HepG2 (cell line): ENCODE measurements at regions not wholly inside any gene's neighbourhood (a gene's known extent, or its start where the extent isn't known, plus 50 kb on each side); places are given as distances from the start of the nearest gene placed in this dataset.

Experiments
- BRD4 ChIP-seq: sonication (generic); formaldehyde crosslinking; IDR thresholded peaks from 2 replicates; pipeline ENCODE4 v1.4.0; 2020; ENCODE audit warnings: missing genetic modification reagents
- EZH2 ChIP-seq: conservative IDR thresholded peaks from 2 replicates; pipeline ENCODE4 v1.6.1; 2012; ENCODE audit warnings: mild to moderate bottlenecking, low read depth, low read length, moderate library complexity
- FOXM1 ChIP-seq: sonication (generic); formaldehyde crosslinking; IDR thresholded peaks from 2 replicates; pipeline ENCODE4 v1.5.0; 2020; ENCODE audit warnings: missing genetic modification reagents
- HMGA1 ChIP-seq: sonication (generic); formaldehyde crosslinking; conservative IDR thresholded peaks from 2 replicates; pipeline ENCODE4 v1.4.0; 2020; ENCODE audit warnings: missing genetic modification reagents
- MAFF ChIP-seq: IDR thresholded peaks from 2 replicates; pipeline ENCODE4 v1.6.1; 2011; ENCODE audit warnings: low read depth, low read length, improper control_type of control experiment
- MBD4 ChIP-seq: IDR thresholded peaks from 2 replicates; pipeline ENCODE4 v1.6.1; 2012; ENCODE audit warnings: low read length, inconsistent platforms, borderline replicate concordance
- MXI1 ChIP-seq: IDR thresholded peaks from 3 replicates; pipeline ENCODE4 v1.6.1; 2012; ENCODE audit warnings: low read depth, low read length, inconsistent platforms, borderline replicate concordance
- PATZ1 ChIP-seq: sonication (generic); formaldehyde crosslinking; IDR thresholded peaks from 2 replicates; pipeline ENCODE4 v1.4.0; 2020; ENCODE audit warnings: missing genetic modification reagents
- TF ChIP-seq, protein P1 (sequence below): sonication (generic); formaldehyde crosslinking; IDR thresholded peaks from 2 replicates; pipeline ENCODE4 v1.5.0; 2020; ENCODE audit warnings: mild to moderate bottlenecking, missing genetic modification reagents, moderate library complexity
- TF ChIP-seq, protein P2 (sequence below), 2 experiments: IDR thresholded peaks; 2 replicates each; pipeline ENCODE4 v1.6.1; 2011 to 2012; ENCODE audit warnings: low read length in 2 of 2, borderline replicate concordance in 1 of 2, low read depth in 1 of 2, mild to moderate bottlenecking in 1 of 2, moderate library complexity in 1 of 2

DNA sequence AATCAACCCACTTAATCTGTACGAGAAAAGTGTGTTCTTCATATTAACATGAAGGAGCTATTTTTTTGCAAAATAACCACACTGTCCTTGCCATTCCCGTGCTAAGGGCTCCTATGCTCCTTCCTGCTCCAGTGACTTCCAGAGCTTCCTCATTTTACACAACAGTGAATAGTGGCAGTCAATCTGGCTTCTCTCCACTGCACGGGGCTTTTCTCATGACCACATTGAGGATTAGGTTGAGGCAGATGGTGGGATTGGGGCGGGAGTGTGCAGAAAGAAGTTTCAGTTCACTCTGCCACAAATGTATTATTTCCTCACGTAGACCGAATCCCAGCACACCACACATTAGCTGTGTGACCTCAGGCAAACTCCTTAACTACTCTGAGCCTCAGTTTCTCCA is 235.1 kb downstream of the ARHGAP12 start:
- TF ChIP-seq, protein P1, sequence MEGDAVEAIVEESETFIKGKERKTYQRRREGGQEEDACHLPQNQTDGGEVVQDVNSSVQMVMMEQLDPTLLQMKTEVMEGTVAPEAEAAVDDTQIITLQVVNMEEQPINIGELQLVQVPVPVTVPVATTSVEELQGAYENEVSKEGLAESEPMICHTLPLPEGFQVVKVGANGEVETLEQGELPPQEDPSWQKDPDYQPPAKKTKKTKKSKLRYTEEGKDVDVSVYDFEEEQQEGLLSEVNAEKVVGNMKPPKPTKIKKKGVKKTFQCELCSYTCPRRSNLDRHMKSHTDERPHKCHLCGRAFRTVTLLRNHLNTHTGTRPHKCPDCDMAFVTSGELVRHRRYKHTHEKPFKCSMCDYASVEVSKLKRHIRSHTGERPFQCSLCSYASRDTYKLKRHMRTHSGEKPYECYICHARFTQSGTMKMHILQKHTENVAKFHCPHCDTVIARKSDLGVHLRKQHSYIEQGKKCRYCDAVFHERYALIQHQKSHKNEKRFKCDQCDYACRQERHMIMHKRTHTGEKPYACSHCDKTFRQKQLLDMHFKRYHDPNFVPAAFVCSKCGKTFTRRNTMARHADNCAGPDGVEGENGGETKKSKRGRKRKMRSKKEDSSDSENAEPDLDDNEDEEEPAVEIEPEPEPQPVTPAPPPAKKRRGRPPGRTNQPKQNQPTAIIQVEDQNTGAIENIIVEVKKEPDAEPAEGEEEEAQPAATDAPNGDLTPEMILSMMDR (CRISPR knock-in tag) = no peak
- TF ChIP-seq BRD4 (CRISPR knock-in tag) (no peak), FOXM1 (CRISPR knock-in tag) (no peak), EZH2 (no peak), MXI1 (no peak), PATZ1 (CRISPR knock-in tag) (no peak), HMGA1 (CRISPR knock-in tag) (no peak), MBD4 (no peak), MAFF (no peak)
- TF ChIP-seq, protein P2, sequence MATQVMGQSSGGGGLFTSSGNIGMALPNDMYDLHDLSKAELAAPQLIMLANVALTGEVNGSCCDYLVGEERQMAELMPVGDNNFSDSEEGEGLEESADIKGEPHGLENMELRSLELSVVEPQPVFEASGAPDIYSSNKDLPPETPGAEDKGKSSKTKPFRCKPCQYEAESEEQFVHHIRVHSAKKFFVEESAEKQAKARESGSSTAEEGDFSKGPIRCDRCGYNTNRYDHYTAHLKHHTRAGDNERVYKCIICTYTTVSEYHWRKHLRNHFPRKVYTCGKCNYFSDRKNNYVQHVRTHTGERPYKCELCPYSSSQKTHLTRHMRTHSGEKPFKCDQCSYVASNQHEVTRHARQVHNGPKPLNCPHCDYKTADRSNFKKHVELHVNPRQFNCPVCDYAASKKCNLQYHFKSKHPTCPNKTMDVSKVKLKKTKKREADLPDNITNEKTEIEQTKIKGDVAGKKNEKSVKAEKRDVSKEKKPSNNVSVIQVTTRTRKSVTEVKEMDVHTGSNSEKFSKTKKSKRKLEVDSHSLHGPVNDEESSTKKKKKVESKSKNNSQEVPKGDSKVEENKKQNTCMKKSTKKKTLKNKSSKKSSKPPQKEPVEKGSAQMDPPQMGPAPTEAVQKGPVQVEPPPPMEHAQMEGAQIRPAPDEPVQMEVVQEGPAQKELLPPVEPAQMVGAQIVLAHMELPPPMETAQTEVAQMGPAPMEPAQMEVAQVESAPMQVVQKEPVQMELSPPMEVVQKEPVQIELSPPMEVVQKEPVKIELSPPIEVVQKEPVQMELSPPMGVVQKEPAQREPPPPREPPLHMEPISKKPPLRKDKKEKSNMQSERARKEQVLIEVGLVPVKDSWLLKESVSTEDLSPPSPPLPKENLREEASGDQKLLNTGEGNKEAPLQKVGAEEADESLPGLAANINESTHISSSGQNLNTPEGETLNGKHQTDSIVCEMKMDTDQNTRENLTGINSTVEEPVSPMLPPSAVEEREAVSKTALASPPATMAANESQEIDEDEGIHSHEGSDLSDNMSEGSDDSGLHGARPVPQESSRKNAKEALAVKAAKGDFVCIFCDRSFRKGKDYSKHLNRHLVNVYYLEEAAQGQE (IDR thresholded peaks at IDR 0.05; ENCODE audit: borderline replicate concordance in 1 of 2, low read depth in 1 of 2, low read length in 2 of 2) = no peak
